ENCODE measurements at regions not wholly inside any gene's neighbourhood (a gene's known extent, or its start where the extent isn't known, plus 50 kb on each side); places are given as distances from the start of the nearest gene placed in this dataset.

DNA sequence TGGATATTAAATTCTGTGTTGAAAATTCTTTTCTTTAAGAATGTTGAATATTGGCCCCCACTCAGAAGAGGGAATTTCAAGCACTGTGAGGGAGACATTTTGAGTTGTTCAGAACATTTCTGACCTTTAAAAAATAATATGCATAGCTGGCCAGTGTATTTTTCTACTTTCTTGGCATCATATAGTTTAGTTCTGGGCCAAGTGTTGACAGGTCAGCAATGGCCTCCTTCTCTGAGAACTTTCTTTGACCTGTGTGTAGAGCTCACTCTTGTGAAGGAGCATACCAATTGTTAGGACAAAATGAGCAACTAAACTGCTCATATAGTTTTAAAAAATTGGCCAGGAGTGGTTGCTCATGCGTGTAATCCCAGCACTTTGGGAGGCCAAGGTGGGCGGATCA, 376.0 kb downstream of the LRRC70 start:
- no peaks in the 10 kb centered on the region for H3K4me1 ChIP-seq (ENCODE audit: insufficient read depth, low read length, severe bottlenecking)
- no peaks in the 10 kb centered on the region for H3K79me2 ChIP-seq (ENCODE audit: insufficient read depth, low read length)
- no peaks in the 10 kb centered on the region for H3K36me3 ChIP-seq (ENCODE audit: insufficient read depth, low read length)
- H3K27ac ChIP-seq (ENCODE audit: low read depth, low read length, poor library complexity, severe bottlenecking) = no peak overlapping the region
- H3F3A ChIP-seq (ENCODE audit: insufficient read depth, low read length) = no peaks in the 10 kb centered on the region
- H3K4me3 ChIP-seq (ENCODE audit: low read depth, low read length, poor library complexity, severe bottlenecking) = no peak overlapping the region
- H2AFZ ChIP-seq (ENCODE audit: low read length) = no peak overlapping the region
- no peak overlapping the region for H3K9ac ChIP-seq (ENCODE audit: low read length)
- H3K27me3 ChIP-seq (ENCODE audit: insufficient read depth, low read length) = no peaks in the 10 kb centered on the region
- no peak overlapping the region for H3K4me2 ChIP-seq (ENCODE audit: low read length)
- no peaks in the 10 kb centered on the region for H3K9me3 ChIP-seq (ENCODE audit: low read length)
- TF ChIP-seq, protein P1, sequence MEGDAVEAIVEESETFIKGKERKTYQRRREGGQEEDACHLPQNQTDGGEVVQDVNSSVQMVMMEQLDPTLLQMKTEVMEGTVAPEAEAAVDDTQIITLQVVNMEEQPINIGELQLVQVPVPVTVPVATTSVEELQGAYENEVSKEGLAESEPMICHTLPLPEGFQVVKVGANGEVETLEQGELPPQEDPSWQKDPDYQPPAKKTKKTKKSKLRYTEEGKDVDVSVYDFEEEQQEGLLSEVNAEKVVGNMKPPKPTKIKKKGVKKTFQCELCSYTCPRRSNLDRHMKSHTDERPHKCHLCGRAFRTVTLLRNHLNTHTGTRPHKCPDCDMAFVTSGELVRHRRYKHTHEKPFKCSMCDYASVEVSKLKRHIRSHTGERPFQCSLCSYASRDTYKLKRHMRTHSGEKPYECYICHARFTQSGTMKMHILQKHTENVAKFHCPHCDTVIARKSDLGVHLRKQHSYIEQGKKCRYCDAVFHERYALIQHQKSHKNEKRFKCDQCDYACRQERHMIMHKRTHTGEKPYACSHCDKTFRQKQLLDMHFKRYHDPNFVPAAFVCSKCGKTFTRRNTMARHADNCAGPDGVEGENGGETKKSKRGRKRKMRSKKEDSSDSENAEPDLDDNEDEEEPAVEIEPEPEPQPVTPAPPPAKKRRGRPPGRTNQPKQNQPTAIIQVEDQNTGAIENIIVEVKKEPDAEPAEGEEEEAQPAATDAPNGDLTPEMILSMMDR (IDR thresholded peaks at IDR 0.05; ENCODE audit: low read length) = no peak
- no peak for TF ChIP-seq EZH2 (IDR thresholded peaks at IDR 0.05; ENCODE audit: borderline replicate concordance, low read length)
- H4K20me1 ChIP-seq (ENCODE audit: insufficient read depth, low read length) = no peaks in the 10 kb centered on the region
- H3K9me2 ChIP-seq (ENCODE audit: low read depth, low read length) = no peaks in the 10 kb centered on the region

DNA sequence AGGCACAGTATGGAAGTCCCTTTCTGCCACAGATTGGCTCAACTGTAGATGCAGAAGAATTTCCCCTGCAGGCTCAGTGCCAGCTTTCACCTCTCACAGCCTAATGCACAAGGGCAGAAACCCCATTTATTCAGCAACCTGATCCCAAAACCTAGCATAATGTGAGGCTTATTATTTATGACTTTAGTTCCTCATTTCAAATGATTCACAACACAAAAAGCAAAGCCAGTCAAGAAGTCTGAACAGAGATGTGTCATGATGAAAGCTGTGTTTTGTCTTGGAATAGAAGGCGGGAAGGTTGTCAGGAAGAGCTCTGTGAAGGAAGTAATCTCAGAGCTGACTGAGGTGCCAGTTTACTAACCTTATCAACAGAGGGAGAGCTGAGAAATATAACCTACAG, 369.7 kb downstream of the LRRC70 start:
- Histone ChIP-seq H3K9me3 (ENCODE audit: low read length) (no peaks in the 10 kb centered on the region), H2AFZ (ENCODE audit: low read length) (no peak overlapping the region), H4K20me1 (ENCODE audit: insufficient read depth, low read length) (no peaks in the 10 kb centered on the region), H3K9ac (ENCODE audit: low read length) (no peak overlapping the region), H3K4me3 (ENCODE audit: low read depth, low read length, poor library complexity, severe bottlenecking) (no peak overlapping the region), H3K36me3 (ENCODE audit: insufficient read depth, low read length) (no peaks in the 10 kb centered on the region), H3K27ac (ENCODE audit: low read depth, low read length, poor library complexity, severe bottlenecking) (no peak overlapping the region), H3F3A (ENCODE audit: insufficient read depth, low read length) (no peaks in the 10 kb centered on the region), H3K9me2 (ENCODE audit: low read depth, low read length) (no peaks in the 10 kb centered on the region), H3K4me2 (ENCODE audit: low read length) (no peak overlapping the region), H3K27me3 (ENCODE audit: insufficient read depth, low read length) (no peaks in the 10 kb centered on the region), H3K79me2 (ENCODE audit: insufficient read depth, low read length) (no peaks in the 10 kb centered on the region), H3K4me1 (ENCODE audit: insufficient read depth, low read length, severe bottlenecking) (no peaks in the 10 kb centered on the region)
- TF ChIP-seq EZH2 (IDR thresholded peaks at IDR 0.05; ENCODE audit: borderline replicate concordance, low read length) = no peak
- TF ChIP-seq, protein P1 (IDR thresholded peaks at IDR 0.05; ENCODE audit: low read length) = no peak

DNA sequence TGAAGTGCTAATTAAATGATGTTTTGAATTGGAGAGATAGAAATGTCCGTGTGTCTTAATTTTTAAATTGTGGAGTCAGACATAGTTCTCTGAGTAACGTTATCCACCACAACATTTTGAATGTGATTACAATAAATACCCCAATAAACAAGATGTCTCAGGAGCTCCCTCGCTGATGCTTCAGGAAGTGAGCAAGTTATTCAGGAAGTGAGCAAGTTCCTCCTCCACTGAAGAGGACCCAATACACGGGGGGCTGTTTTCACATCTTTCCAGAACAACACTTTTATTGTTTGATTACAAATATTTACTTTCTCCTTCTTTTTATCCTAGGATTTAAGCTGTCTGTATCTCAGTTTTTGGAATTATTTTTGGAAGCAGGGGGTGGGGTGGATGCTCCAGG, 363.8 kb downstream of the LRRC70 start:
- Histone ChIP-seq H3K9ac (ENCODE audit: low read length) (no peak overlapping the region), H4K20me1 (ENCODE audit: insufficient read depth, low read length) (no peaks in the 10 kb centered on the region), H3F3A (ENCODE audit: insufficient read depth, low read length) (no peaks in the 10 kb centered on the region), H3K27ac (ENCODE audit: low read depth, low read length, poor library complexity, severe bottlenecking) (no peak overlapping the region), H3K27me3 (ENCODE audit: insufficient read depth, low read length) (no peaks in the 10 kb centered on the region), H3K4me1 (ENCODE audit: insufficient read depth, low read length, severe bottlenecking) (no peaks in the 10 kb centered on the region), H3K9me3 (ENCODE audit: low read length) (no peaks in the 10 kb centered on the region), H3K4me2 (ENCODE audit: low read length) (no peak overlapping the region), H3K79me2 (ENCODE audit: insufficient read depth, low read length) (no peaks in the 10 kb centered on the region), H3K9me2 (ENCODE audit: low read depth, low read length) (no peaks in the 10 kb centered on the region), H2AFZ (ENCODE audit: low read length) (no peak overlapping the region), H3K4me3 (ENCODE audit: low read depth, low read length, poor library complexity, severe bottlenecking) (no peak overlapping the region), H3K36me3 (ENCODE audit: insufficient read depth, low read length) (no peaks in the 10 kb centered on the region)
- no peak for TF ChIP-seq EZH2 (IDR thresholded peaks at IDR 0.05; ENCODE audit: borderline replicate concordance, low read length)
- TF ChIP-seq, protein P1 (IDR thresholded peaks at IDR 0.05; ENCODE audit: low read length) = no peak

Measured in OCI-LY1 (cell line).